NCI-H774 (cell line): ENCODE measurements at regions not wholly inside any gene's neighbourhood (a gene's known extent, or its start where the extent isn't known, plus 50 kb on each side); places are given as distances from the start of the nearest gene placed in this dataset.

ENCODE experiments used
- DNase-seq: peaks from one replicate; lab custom pipeline; 2025; lab: John Stamatoyannopoulos, UW

GRCh38 chr6:147078106-147078505 is 126.1 kb upstream of the STXBP5 start:
- DNase-seq = no peak

GRCh38 chr6:147078602-147079001 is 125.6 kb upstream of the STXBP5 start:
- DNase-seq = no peak

- DNase-seq = peak; percentile 56
These were observed 124.0 kb upstream of the STXBP5 start for GRCh38 chr6:147080225-147080624.

GRCh38 chr6:147081076-147081609 is 123.1 kb upstream of the STXBP5 start:
- DNase-seq = no peak

- DNase-seq = no peak
These were observed 116.6 kb upstream of the STXBP5 start for GRCh38 chr6:147087641-147088040.

- DNase-seq = no peak
These were observed 115.4 kb upstream of the STXBP5 start for GRCh38 chr6:147088861-147089260.

- no peak for DNase-seq
These were observed 108.9 kb upstream of the STXBP5 start for GRCh38 chr6:147095316-147095715.

- no peak for DNase-seq
These were observed 104.2 kb upstream of the STXBP5 start for GRCh38 chr6:147099974-147100373.

GRCh38 chr6:147103007-147103406 is 101.2 kb upstream of the STXBP5 start:
- DNase-seq = no peak

GRCh38 chr6:147103694-147104093 is 100.5 kb upstream of the STXBP5 start:
- no peak for DNase-seq

GRCh38 chr6:147105786-147106185 is 98.4 kb upstream of the STXBP5 start:
- no peak for DNase-seq

- no peak for DNase-seq
These were observed 97.3 kb upstream of the STXBP5 start for GRCh38 chr6:147106759-147107401.

- DNase-seq = peak; percentile 39
These were observed 95.8 kb upstream of the STXBP5 start for GRCh38 chr6:147108259-147108910.

- DNase-seq = no peak
These were observed 94.5 kb upstream of the STXBP5 start for GRCh38 chr6:147109707-147110106.

- no peak for DNase-seq
These were observed 88.2 kb upstream of the STXBP5 start for GRCh38 chr6:147116056-147116455.

- DNase-seq = no peak
These were observed 87.2 kb upstream of the STXBP5 start for GRCh38 chr6:147117011-147117410.

- DNase-seq = no peak
These were observed 86.6 kb upstream of the STXBP5 start for GRCh38 chr6:147117580-147117979.

- DNase-seq = no peak
These were observed 84.9 kb upstream of the STXBP5 start for GRCh38 chr6:147119310-147119709.

- no peak for DNase-seq
These were observed 81.4 kb upstream of the STXBP5 start for GRCh38 chr6:147122823-147123222.

- no peak for DNase-seq
These were observed 77.6 kb upstream of the STXBP5 start for GRCh38 chr6:147126618-147127022.

GRCh38 chr6:147127587-147127986 is 76.6 kb upstream of the STXBP5 start:
- no peak for DNase-seq

- no peak for DNase-seq
These were observed 76.2 kb upstream of the STXBP5 start for GRCh38 chr6:147128056-147128455.

- peak; percentile 59 for DNase-seq
These were observed 72.6 kb upstream of the STXBP5 start for GRCh38 chr6:147131532-147132128.
